Right lobe of liver (tissue), 4 donors: ENCODE measurements at regions not wholly inside any gene's neighbourhood (a gene's known extent, or its start where the extent isn't known, plus 50 kb on each side); places are given as distances from the start of the nearest gene placed in this dataset.

Experiments used
- POLR2A ChIP-seq: fragments of 450-650 bp; IDR thresholded peaks from one replicate; pipeline ENCODE4 v1.6.1; 2017; ENCODE audit warnings: antibody characterized with exemption, mild to moderate bottlenecking
- TF ChIP-seq, protein P1 (sequence below), 4 donors: fragments of 200-600 bp in 3 of 4; fragments of 450-650 bp in 1 of 4; IDR thresholded peaks; one replicate each; pipeline versions ENCODE4 v1.5.1 to v1.8.0; 2016 to 2022; ENCODE audit warnings: antibody characterized with exemption in 4 of 4, mild to moderate bottlenecking in 2 of 4
- donor health status: DM: no; HTN: no; CAD: no.
- donor health status: DM: no; HTN: no; CAD: no.
- donor health status: DM: no; HTN: yes; CAD: no.

DNA sequence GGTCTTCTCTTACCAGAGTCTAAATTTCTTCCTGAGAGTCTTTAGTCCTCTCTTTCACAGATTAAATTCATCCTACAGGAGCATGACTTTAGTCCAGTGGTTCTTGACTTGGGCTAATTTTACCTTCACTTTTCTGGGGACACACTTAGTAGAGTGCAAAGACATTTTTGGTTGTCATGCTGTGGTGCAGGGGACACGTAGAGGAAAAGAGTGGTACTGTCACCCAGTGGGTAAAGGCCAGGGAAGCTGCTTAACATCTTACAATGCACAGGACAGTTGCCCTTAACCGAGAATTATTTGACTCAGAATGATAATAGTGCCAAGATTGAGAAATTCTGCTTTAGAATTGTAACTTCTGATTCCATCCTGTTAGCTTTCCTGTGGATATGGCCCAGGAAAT is 772.5 kb upstream of the GRM7 start:
- TF ChIP-seq, protein P1, sequence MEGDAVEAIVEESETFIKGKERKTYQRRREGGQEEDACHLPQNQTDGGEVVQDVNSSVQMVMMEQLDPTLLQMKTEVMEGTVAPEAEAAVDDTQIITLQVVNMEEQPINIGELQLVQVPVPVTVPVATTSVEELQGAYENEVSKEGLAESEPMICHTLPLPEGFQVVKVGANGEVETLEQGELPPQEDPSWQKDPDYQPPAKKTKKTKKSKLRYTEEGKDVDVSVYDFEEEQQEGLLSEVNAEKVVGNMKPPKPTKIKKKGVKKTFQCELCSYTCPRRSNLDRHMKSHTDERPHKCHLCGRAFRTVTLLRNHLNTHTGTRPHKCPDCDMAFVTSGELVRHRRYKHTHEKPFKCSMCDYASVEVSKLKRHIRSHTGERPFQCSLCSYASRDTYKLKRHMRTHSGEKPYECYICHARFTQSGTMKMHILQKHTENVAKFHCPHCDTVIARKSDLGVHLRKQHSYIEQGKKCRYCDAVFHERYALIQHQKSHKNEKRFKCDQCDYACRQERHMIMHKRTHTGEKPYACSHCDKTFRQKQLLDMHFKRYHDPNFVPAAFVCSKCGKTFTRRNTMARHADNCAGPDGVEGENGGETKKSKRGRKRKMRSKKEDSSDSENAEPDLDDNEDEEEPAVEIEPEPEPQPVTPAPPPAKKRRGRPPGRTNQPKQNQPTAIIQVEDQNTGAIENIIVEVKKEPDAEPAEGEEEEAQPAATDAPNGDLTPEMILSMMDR (IDR thresholded peaks at IDR 0.05) = no peak
- no peak for TF ChIP-seq POLR2A
